ENCODE measurements at regions not wholly inside any gene's neighbourhood (a gene's known extent, or its start where the extent isn't known, plus 50 kb on each side); places are given as distances from the start of the nearest gene placed in this dataset.

DNA sequence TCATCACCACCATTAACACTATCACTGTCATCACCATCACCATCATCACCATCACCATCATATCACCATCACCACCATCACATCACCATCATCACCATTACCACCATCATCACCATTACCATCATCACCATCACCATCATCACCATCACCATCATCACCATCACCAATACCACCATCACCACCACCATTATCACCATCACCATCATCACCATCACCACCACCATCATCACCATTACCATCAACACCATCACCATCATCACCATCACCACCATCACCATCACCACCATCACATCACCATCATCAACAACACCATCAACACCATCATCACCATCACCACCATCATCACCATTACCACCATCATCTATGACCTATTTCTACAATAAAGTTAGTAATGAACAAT, 86.1 kb upstream of the PDE10A start (continued):
- TF ChIP-seq, protein P1, sequence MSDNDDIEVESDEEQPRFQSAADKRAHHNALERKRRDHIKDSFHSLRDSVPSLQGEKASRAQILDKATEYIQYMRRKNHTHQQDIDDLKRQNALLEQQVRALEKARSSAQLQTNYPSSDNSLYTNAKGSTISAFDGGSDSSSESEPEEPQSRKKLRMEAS (CRISPR knock-in tag; IDR thresholded peaks at IDR 0.05): no peak
- no peak for TF ChIP-seq RORB (CRISPR knock-in tag; IDR thresholded peaks at IDR 0.05)
- TF ChIP-seq TEAD1 (CRISPR knock-in tag; IDR thresholded peaks at IDR 0.05): no peak
- no peak for TF ChIP-seq ESRRA (CRISPR knock-in tag; IDR thresholded peaks at IDR 0.05; ENCODE audit: borderline replicate concordance)
- TF ChIP-seq NR2C2 (CRISPR knock-in tag; IDR thresholded peaks at IDR 0.05): no peak
- TF ChIP-seq CREM (CRISPR knock-in tag; IDR thresholded peaks at IDR 0.05): no peak
- TF ChIP-seq GRHL2 (CRISPR knock-in tag; IDR thresholded peaks at IDR 0.05; ENCODE audit: insufficient replicate concordance, severe bottlenecking): no peak

DNA sequence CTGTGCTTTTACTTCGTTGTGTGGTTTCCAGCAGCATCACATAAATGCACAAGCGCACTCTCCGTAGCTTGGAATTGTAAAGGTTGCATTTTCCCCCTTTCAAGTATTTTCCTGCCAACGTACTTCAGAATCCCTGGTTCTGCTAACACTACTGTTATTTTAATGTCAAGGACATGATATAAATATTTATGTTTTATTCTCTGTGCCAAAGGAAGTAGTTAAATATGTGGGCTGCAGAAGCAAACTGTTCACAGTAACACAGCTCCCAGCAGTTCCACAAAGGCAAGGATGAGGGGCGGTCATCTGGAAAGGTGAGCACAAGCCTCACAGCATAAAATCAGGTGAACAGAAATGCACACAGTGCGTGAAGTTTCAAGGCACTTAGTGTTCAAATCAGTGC, 85.3 kb upstream of the PDE10A start:
- TF ChIP-seq ZSCAN18 (CRISPR knock-in tag; IDR thresholded peaks at IDR 0.05): no peak
- no peak for TF ChIP-seq SMAD3 (CRISPR knock-in tag; IDR thresholded peaks at IDR 0.05; ENCODE audit: borderline replicate concordance)
- no peak for TF ChIP-seq JAZF1 (CRISPR knock-in tag; IDR thresholded peaks at IDR 0.05)
- TF ChIP-seq SP1 (CRISPR knock-in tag; conservative IDR thresholded peaks at IDR 0.05): no peak
- no peak for TF ChIP-seq ZNF138 (CRISPR knock-in tag; conservative IDR thresholded peaks at IDR 0.05)
- no peak for TF ChIP-seq ZBTB43 (CRISPR knock-in tag; IDR thresholded peaks at IDR 0.05)
- no peak for TF ChIP-seq SMAD4 (CRISPR knock-in tag; IDR thresholded peaks at IDR 0.05)
- no peak for TF ChIP-seq ETV6 (CRISPR knock-in tag; IDR thresholded peaks at IDR 0.05)
- no peak for TF ChIP-seq IRF2 (CRISPR knock-in tag; IDR thresholded peaks at IDR 0.05; ENCODE audit: borderline replicate concordance, low read depth)
- no peak for TF ChIP-seq GABPB1 (CRISPR knock-in tag; IDR thresholded peaks at IDR 0.05)
- TF ChIP-seq, protein P2, sequence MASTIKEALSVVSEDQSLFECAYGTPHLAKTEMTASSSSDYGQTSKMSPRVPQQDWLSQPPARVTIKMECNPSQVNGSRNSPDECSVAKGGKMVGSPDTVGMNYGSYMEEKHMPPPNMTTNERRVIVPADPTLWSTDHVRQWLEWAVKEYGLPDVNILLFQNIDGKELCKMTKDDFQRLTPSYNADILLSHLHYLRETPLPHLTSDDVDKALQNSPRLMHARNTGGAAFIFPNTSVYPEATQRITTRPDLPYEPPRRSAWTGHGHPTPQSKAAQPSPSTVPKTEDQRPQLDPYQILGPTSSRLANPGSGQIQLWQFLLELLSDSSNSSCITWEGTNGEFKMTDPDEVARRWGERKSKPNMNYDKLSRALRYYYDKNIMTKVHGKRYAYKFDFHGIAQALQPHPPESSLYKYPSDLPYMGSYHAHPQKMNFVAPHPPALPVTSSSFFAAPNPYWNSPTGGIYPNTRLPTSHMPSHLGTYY (CRISPR knock-in tag; IDR thresholded peaks at IDR 0.05): no peak
- TF ChIP-seq, protein P3, sequence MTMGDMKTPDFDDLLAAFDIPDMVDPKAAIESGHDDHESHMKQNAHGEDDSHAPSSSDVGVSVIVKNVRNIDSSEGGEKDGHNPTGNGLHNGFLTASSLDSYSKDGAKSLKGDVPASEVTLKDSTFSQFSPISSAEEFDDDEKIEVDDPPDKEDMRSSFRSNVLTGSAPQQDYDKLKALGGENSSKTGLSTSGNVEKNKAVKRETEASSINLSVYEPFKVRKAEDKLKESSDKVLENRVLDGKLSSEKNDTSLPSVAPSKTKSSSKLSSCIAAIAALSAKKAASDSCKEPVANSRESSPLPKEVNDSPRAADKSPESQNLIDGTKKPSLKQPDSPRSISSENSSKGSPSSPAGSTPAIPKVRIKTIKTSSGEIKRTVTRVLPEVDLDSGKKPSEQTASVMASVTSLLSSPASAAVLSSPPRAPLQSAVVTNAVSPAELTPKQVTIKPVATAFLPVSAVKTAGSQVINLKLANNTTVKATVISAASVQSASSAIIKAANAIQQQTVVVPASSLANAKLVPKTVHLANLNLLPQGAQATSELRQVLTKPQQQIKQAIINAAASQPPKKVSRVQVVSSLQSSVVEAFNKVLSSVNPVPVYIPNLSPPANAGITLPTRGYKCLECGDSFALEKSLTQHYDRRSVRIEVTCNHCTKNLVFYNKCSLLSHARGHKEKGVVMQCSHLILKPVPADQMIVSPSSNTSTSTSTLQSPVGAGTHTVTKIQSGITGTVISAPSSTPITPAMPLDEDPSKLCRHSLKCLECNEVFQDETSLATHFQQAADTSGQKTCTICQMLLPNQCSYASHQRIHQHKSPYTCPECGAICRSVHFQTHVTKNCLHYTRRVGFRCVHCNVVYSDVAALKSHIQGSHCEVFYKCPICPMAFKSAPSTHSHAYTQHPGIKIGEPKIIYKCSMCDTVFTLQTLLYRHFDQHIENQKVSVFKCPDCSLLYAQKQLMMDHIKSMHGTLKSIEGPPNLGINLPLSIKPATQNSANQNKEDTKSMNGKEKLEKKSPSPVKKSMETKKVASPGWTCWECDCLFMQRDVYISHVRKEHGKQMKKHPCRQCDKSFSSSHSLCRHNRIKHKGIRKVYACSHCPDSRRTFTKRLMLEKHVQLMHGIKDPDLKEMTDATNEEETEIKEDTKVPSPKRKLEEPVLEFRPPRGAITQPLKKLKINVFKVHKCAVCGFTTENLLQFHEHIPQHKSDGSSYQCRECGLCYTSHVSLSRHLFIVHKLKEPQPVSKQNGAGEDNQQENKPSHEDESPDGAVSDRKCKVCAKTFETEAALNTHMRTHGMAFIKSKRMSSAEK (CRISPR knock-in tag; IDR thresholded peaks at IDR 0.05; ENCODE audit: borderline replicate concordance): no peak
- no peak for TF ChIP-seq NR3C1 (CRISPR knock-in tag; conservative IDR thresholded peaks at IDR 0.05; ENCODE audit: low read depth)
- TF ChIP-seq ZNF425 (CRISPR knock-in tag; conservative IDR thresholded peaks at IDR 0.05): no peak
- CTCF ChIA-PET: no interaction called here
- H3K4me3 Mint-ChIP-seq: no peak overlapping the region
- peaks cover 23% of the 10 kb centered on the region for H3K9me3 Mint-ChIP-seq
- POLR2A ChIA-PET: no interaction called here
- ATAC-seq (no peak), DNase-seq (ENCODE audit: low spot score) (no peak)
- no peaks in the 10 kb centered on the region for H3K4me1 Mint-ChIP-seq
- H3K27ac Mint-ChIP-seq: no peak overlapping the region
- peaks cover 9% of the 10 kb centered on the region for H3K36me3 Mint-ChIP-seq
- no peaks in the 10 kb centered on the region; the same call in 1 of the 2 replicates for H3K27me3 Mint-ChIP-seq (ENCODE audit: low read depth)
